ENCODE measurements at regions not wholly inside any gene's neighbourhood (a gene's known extent, or its start where the extent isn't known, plus 50 kb on each side); places are given as distances from the start of the nearest gene placed in this dataset.

DNA sequence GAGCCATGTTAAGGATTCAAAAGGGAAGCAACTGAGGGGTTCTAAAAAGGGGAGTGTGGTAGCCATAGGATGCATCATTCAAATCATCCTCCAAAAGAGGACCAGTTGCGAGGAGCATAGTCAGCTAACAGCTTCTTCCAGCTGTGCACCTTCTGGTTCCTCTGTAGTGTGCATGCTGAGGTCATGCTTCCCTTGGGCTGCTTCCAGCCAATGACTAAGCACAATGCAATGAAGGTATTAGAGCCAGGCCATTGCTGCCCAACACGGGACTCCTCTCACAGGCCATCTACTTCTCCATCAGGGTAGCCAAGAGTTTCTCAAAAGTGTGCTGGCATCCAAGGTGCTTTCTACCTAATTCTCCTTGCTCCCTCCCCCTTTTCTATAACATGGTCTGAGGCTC, 69.2 kb upstream of the ARID2 start:
- peaks cover 0 to 9% (median 4%) of the 10 kb centered on the region in 3 donors for H3K27me3 Mint-ChIP-seq (ENCODE audit: low read depth in 3 of 3)
- H3K27ac Mint-ChIP-seq, result no peak overlapping the region

DNA sequence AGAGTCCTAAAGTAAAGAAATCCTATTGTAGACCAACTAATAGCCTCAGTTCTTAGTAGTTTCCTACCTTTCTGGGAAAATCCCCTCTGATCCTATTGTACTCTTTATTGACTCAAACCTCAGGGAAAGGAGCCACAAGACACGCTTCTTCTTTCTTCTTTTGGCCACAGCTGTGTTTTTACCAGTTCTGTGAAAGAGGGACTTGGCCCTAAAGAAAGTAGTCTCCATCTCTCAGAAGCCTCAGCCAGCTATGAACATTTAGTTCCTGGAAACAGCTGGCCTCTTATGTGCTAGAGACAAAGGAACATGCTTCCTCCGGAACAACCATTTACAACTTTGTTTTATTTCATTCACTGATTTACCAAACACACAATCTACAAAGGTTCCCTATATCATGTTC, 66.1 kb upstream of the ARID2 start:
- H3K36me3 Mint-ChIP-seq, result peaks cover 0 to 5% (median 4%) of the 10 kb centered on the region in 3 donors
- no peak for DNase-seq
- H3K4me3 Mint-ChIP-seq, result no peak overlapping the region
- peaks cover 4 to 5% of the 10 kb centered on the region in 2 donors for H3K4me1 Mint-ChIP-seq
- H3K27me3 Mint-ChIP-seq (ENCODE audit: low read depth in 3 of 3), result peaks cover 0 to 3% (median 0%) of the 10 kb centered on the region in 3 donors
- H3K9me3 Mint-ChIP-seq, result no peaks in the 10 kb centered on the region
- H3K27ac Mint-ChIP-seq, result no peak overlapping the region

More for the DNA sequence above, 69.2 kb upstream of the ARID2 start:
- Mint-ChIP-seq H3K4me3 (no peak overlapping the region), H3K36me3 (peaks cover 0 to 4% (median 0%) of the 10 kb centered on the region in 3 donors), H3K4me1 (peaks cover 2 to 4% of the 10 kb centered on the region in 2 donors), H3K9me3 (no peaks in the 10 kb centered on the region)
- no peak for DNase-seq

DNA sequence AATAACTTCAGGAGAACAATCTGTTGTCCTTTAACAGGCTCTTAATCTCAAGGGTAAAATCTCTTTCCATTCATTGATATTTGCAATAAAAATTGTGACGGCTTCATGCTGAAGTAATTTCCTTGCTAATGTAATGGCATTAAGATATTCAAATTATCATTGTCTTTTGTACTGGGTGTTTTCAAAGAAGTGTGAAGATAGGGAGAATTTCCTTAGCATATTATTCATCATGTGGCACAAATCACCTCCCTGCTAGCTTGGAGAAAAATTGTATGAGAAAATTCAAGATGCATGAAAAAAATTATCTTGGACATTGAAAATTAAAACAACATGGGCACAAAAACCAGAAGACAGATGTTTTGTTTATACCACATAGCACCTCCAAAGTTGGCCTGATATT, 63.6 kb upstream of the ARID2 start:
- H3K4me3 Mint-ChIP-seq, result no peak overlapping the region
- no peaks in the 10 kb centered on the region for H3K27me3 Mint-ChIP-seq (ENCODE audit: low read depth in 3 of 3)
- peaks cover 0 to 5% (median 4%) of the 10 kb centered on the region in 3 donors for H3K36me3 Mint-ChIP-seq
- no peak for DNase-seq
- H3K9me3 Mint-ChIP-seq, result no peaks in the 10 kb centered on the region
- H3K4me1 Mint-ChIP-seq, result peaks cover 27 to 30% of the 10 kb centered on the region in 2 donors
- no peak overlapping the region for H3K27ac Mint-ChIP-seq

DNA sequence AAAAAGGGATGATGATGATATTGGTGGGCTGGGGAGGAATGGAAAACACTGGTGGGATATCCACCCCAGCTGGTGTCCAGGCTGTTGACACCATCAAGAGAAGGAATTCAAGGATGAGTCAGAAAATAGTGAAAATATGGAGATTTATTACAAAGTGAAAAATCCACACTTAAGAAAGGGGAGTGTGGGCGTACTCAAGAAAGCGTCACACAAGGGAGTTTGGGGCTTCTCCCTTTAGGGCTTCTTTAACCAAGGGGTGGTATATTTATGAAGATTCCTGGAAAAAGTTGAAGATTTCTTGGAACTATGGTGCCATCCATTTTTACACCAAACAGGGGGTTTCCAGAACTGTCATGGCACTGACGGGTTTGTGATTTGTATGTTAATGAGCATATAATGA, 63.1 kb upstream of the ARID2 start:
- Mint-ChIP-seq H3K27me3 (ENCODE audit: low read depth in 3 of 3) (no peaks in the 10 kb centered on the region), H3K9me3 (no peaks in the 10 kb centered on the region), H3K4me1 (peaks cover 30 to 34% of the 10 kb centered on the region in 2 donors), H3K27ac (peak overlapping the region in 1 of 6 donors; percentile 79), H3K4me3 (no peak overlapping the region), H3K36me3 (peaks cover 0 to 5% (median 4%) of the 10 kb centered on the region in 3 donors)
- no peak for DNase-seq

DNA sequence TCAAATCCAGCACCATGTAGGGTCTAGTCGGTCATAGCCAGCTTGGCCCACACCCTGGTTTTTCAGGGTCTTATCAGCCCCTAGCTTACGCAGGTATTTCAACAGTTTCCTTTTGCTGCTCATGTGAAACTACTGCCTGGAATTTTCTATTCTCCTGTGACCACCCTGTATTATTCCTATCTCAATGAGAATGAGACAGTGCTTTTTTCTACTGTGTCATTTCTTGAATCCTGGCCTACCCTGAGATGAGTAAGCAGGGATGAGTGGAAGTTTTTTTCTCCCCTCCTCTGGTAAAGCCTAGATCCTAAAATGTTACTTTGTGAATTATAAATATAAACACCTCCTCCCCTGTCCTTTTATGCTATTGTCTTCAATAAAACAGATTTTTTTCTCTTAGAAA, 62.7 kb upstream of the ARID2 start:
- Mint-ChIP-seq H3K27me3 (ENCODE audit: low read depth in 3 of 3) (no peaks in the 10 kb centered on the region), H3K36me3 (peaks cover 0 to 5% (median 4%) of the 10 kb centered on the region in 3 donors), H3K4me3 (no peak overlapping the region), H3K4me1 (peaks cover 30 to 34% of the 10 kb centered on the region in 2 donors), H3K27ac (no peak overlapping the region), H3K9me3 (no peaks in the 10 kb centered on the region)
- DNase-seq, result no peak

DNA sequence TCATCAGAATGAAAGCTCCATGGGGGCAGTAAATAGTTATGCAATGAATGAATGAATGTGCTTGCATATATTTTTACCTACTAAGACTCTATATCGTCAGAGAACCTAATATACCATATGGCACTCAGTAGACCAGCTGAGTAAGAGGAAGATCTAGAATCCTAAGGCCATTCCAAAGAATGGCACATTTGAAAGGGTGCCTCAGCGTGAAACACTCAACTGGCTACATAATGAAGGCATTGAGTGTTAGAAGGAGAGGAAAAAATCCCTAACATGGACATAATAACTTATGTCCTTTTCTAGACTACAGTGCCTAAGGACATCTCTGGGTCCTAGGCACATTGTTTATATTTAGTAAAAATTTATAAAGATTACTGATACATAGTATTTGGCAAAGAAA, 61.7 kb upstream of the ARID2 start:
- Mint-ChIP-seq H3K9me3 (no peaks in the 10 kb centered on the region), H3K4me1 (peaks cover 30 to 34% of the 10 kb centered on the region in 2 donors), H3K4me3 (peak overlapping the region in 1 of 5 donors; percentile 78)

DNA sequence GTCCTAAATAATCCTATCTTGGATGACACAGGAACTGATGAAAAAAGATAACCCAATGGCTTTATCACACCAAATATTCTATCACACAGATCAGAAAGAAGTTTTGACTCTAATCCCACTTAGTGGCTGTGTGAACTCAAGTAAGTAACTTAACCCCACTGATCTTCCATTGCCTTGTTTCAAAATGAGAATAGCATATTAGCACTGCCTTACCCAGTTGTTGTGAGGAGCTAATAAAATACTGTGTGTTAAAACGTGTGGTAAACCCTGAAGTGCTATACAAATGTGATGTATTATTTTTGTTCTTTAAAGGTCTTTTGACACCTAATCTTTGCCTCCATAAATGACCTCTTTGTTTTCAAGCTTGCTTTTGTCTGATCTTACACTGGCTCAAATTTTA, 60.9 kb upstream of the ARID2 start:
- H3K4me3 Mint-ChIP-seq, result peak overlapping the region; percentile 66 to 79 (median 71)
- peaks cover 0 to 5% (median 4%) of the 10 kb centered on the region in 3 donors for H3K36me3 Mint-ChIP-seq
- no peaks in the 10 kb centered on the region for H3K27me3 Mint-ChIP-seq (ENCODE audit: low read depth in 3 of 3)
- peaks cover 30 to 34% of the 10 kb centered on the region in 2 donors for H3K4me1 Mint-ChIP-seq
- no peaks in the 10 kb centered on the region for H3K9me3 Mint-ChIP-seq
- H3K27ac Mint-ChIP-seq, result peak overlapping the region; percentile 87 to 99 (median 92)
- DNase-seq, result no peak

More for the DNA sequence above, 61.7 kb upstream of the ARID2 start:
- Mint-ChIP-seq H3K27ac (peak overlapping the region in 3 of 6 donors; percentile 20 to 99 (median 87)), H3K27me3 (ENCODE audit: low read depth in 3 of 3) (no peaks in the 10 kb centered on the region), H3K36me3 (peaks cover 0 to 5% (median 4%) of the 10 kb centered on the region in 3 donors)
- DNase-seq, result no peak

DNA sequence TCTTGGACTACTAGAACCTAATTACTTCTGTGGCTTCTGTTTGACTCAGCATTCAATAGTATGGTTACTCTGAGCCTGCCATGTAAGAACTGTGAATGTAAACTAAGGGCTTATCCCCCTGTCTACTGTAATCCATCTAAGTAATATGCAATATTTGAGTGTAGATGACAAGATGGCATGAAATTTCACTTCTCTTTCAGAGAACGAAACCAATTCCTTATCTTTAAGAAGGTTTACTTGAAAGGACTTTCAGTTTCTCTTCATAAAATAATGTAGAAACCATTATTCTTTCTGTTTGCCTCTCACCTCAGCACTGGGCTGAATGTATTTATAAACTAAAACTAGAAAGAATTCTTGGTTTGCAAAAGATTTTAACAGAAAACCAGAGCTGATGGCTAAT, 60.4 kb upstream of the ARID2 start:
- Mint-ChIP-seq H3K9me3 (no peaks in the 10 kb centered on the region), H3K36me3 (peaks cover 0 to 5% (median 4%) of the 10 kb centered on the region in 3 donors), H3K4me3 (peak overlapping the region; percentile 66 to 79 (median 71)), H3K4me1 (peaks cover 30 to 34% of the 10 kb centered on the region in 2 donors), H3K27ac (peak overlapping the region; percentile 87 to 99 (median 92)), H3K27me3 (ENCODE audit: low read depth in 3 of 3) (no peaks in the 10 kb centered on the region)
- peak; percentile 36 to 45 (median 40) for DNase-seq

DNA sequence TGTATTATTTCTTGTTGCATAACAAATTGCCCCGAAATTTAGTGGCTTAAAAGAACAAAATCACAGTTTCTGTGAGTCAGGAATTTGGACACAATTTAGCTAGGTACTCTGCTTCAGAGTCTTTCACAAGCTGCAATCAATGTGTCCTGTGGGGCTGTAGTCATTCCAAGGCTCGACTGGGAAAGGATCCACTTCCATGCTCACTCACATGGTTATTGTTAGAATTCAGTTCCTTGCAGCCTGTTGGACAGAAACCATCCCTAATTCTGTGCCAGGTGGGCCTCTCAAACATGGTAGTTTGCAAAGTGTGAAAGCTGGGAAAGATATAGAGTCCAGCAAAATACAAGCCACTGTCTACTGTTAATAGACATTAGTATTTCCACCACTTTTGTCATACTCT, 59.7 kb upstream of the ARID2 start:
- no peaks in the 10 kb centered on the region for H3K9me3 Mint-ChIP-seq
- peak overlapping the region; percentile 41 to 92 (median 75) for H3K27ac Mint-ChIP-seq
- no peaks in the 10 kb centered on the region for H3K27me3 Mint-ChIP-seq (ENCODE audit: low read depth in 3 of 3)
- peak overlapping the region; percentile 35 to 79 (median 71) for H3K4me3 Mint-ChIP-seq
- H3K4me1 Mint-ChIP-seq, result peaks cover 30 to 34% of the 10 kb centered on the region in 2 donors
- DNase-seq, result no peak
- H3K36me3 Mint-ChIP-seq, result peaks cover 0 to 5% (median 0%) of the 10 kb centered on the region in 3 donors

DNA sequence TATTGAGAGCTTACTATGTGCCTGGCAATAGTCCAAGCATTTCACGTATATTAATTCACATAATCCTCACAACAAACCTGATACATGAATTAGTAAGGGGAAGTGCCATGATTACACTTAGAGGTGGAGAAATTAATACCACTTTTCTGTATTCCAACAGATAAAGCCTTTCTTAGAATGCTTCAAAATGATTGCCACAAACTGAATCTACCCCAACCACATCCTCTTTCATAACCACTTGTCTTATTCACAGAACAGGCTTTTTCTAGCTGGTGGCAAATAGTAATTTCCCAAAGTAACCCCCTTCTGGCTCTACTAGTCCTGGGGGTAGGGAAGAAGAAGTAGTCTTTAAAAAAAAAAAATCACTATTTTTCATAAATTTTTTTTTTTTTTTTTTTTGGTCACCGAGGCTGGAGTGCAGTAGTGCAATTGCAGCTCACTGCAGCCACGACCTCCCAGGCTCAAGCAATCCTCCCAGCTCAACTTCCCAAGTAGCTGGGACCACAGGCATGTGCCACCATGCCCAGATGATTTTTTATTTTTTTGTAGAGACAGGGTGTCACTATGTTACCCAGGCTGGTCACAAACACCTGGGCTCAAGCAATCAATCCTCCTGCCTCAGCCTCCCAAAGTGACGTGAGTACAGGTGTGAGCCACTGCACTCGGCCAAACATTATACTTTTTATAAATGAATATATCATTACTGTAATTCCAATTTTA, 59.0 kb upstream of the ARID2 start:
- Mint-ChIP-seq H3K36me3 (peaks cover 0 to 5% (median 0%) of the 10 kb centered on the region in 3 donors), H3K4me1 (peaks cover 30 to 34% of the 10 kb centered on the region in 2 donors), H3K4me3 (peak overlapping the region; percentile 66 to 79 (median 71)), H3K9me3 (no peaks in the 10 kb centered on the region), H3K27ac (peak overlapping the region; percentile 19 to 92 (median 54)), H3K27me3 (ENCODE audit: low read depth in 3 of 3) (no peaks in the 10 kb centered on the region)
- DNase-seq, result peak; percentile 55 to 64 (median 58)

DNA sequence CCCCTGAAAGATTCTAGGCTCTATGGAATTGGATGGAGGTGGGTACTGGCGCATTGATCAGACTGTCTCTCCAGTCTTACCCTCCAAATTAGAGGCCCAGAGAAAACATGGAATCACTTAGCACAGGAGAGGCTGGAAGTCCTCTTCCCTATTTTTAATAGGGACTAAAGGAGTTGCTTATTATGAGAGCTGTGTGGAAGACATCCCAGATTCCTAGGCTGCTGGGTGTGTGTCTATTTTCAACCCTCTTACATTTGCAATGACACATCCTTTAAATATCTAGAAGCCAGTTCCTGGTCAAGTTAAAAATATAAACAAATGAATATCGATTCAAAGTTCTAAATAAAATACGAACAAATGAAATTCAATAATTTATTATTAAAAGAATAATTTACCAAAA, 58.3 kb upstream of the ARID2 start:
- Mint-ChIP-seq H3K27ac (no peak overlapping the region), H3K4me3 (peak overlapping the region in 1 of 5 donors; percentile 5), H3K9me3 (no peaks in the 10 kb centered on the region), H3K36me3 (no peaks in the 10 kb centered on the region), H3K4me1 (peaks cover 30 to 34% of the 10 kb centered on the region in 2 donors), H3K27me3 (ENCODE audit: low read depth in 3 of 3) (no peaks in the 10 kb centered on the region)
- no peak for DNase-seq

DNA sequence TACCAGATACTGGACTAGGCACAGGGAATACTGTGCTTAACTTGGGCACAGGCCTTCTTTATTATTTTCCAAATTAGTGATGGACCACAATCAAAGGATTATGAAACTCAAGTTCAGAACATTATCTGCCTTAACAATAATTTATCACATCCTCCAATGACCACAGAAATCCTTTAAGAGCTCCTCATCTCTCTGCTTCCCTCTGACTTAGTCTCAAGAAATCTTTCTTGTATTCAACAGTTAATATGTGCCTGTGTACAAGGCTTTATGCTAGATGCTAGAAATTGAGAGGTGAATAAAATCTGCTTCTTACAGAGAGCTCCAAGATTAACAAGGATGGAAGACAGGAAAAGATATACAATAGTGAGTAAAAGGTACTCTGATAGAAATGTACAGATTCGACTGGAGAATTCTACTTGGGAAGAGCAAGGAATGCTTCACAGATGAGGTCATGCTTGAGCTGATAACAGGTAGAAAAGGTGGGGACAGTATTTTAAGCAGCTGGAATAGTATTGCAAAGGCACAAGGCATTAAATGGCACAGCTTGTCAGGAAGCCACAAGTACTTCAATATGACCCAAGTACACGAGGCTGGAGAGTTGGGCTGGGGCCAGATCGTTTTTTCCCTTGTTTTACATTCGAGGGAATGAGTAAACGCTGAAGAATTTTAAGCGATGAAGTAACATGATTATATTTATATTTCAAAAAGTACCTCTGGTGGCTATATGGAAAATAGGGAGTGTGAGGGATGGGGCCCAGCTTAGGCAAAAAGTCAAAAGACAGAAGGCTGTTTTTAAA, 55.1 kb upstream of the ARID2 start:
- no peaks in the 10 kb centered on the region for H3K27me3 Mint-ChIP-seq (ENCODE audit: low read depth in 3 of 3)
- DNase-seq, result no peak
- H3K9me3 Mint-ChIP-seq, result no peaks in the 10 kb centered on the region
- H3K27ac Mint-ChIP-seq, result no peak overlapping the region
- no peaks in the 10 kb centered on the region for H3K36me3 Mint-ChIP-seq
- H3K4me1 Mint-ChIP-seq, result peaks cover 17 to 20% of the 10 kb centered on the region in 2 donors
- no peak overlapping the region for H3K4me3 Mint-ChIP-seq

DNA sequence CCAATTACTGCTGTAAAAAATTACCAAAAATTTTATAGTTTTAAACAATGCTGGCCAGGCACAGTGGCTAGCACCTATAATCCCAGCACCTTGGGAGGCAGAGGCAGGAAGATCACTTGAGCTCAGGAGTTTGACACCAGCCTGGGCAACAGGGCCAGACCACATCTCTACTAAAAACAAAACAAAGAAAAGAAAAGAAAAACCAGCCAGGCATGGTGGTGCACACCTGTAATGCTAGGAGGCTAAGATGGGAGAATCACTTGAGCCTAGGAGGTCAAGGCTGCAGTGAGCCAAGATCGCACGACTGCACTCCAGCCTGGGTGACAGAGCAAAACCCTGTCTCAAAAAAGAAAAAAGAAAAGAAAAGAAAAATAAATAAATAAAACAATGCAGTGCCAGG, 54.0 kb upstream of the ARID2 start:
- no peak overlapping the region for H3K4me3 Mint-ChIP-seq
- H3K9me3 Mint-ChIP-seq, result no peaks in the 10 kb centered on the region
- peaks cover 7 to 8% of the 10 kb centered on the region in 2 donors for H3K4me1 Mint-ChIP-seq
- no peak overlapping the region for H3K27ac Mint-ChIP-seq
- no peaks in the 10 kb centered on the region for H3K36me3 Mint-ChIP-seq
- no peak for DNase-seq
- H3K27me3 Mint-ChIP-seq (ENCODE audit: low read depth in 3 of 3), result no peaks in the 10 kb centered on the region

All from immature natural killer cell (primary cell).